Panc1 (cell line): ENCODE measurements at regions not wholly inside any gene's neighbourhood (a gene's known extent, or its start where the extent isn't known, plus 50 kb on each side); places are given as distances from the start of the nearest gene placed in this dataset.

Source experiments
- ATAC-seq: fragments of 200-7000 bp; cut with Tn5 transposase; 2 replicates; pipeline ENCODE4 v1.9.1; 2020; ENCODE audit warnings: mild to moderate bottlenecking, moderate library complexity
- BruUV-seq: library from RNA; stranded (reverse); fragments of 400-500 nt; replicated peaks from 2 replicates; lab custom pipeline; 2021; lab: Mats Ljungman, UMichigan
- CTCF ChIA-PET: fragments of 300-600 bp; sonication (Branson Sonifier 250); formaldehyde crosslinking; loops from one replicate; lab custom pipeline; 2022; ENCODE audit warnings: antibody characterized with exemption; lab: Charles Lee
- POLR2A ChIA-PET: fragments of 300-600 bp; sonication (Branson Sonifier 250); formaldehyde crosslinking; loops from one replicate; lab custom pipeline; 2022; ENCODE audit warnings: antibody characterized with exemption; lab: Charles Lee
- DNase-seq: peaks from one replicate; pipeline ENCODE4 v3.0.0-alpha.2; 2010; ENCODE audit warnings: low read depth, low spot score
- H3K27ac ChIP-seq: 2 replicates; pipeline ENCODE4 v1.5.1; 2011; ENCODE audit warnings: mild to moderate bottlenecking, low read length, inconsistent platforms
- H3K27me3 ChIP-seq: fragments of 200-500 bp; sonication (Bioruptor generic); 2 replicates; pipeline ENCODE4 v1.6.0; 2014; ENCODE audit warnings: low read length, inconsistent platforms; ENCODE audit not compliant: control insufficient read depth, insufficient read depth
- H3K36me3 ChIP-seq: fragments of 200-500 bp; sonication (Bioruptor generic); 2 replicates; pipeline ENCODE4 v1.5.1; 2014; ENCODE audit warnings: inconsistent platforms, mild to moderate bottlenecking, low read length, moderate library complexity; ENCODE audit not compliant: control insufficient read depth, insufficient read depth
- H3K4me1 ChIP-seq: 2 replicates; pipeline ENCODE4 v1.5.1; 2011; ENCODE audit warnings: inconsistent platforms, mild to moderate bottlenecking, low read length, moderate library complexity; ENCODE audit not compliant: control insufficient read depth, insufficient read depth
- H3K4me3 ChIP-seq, 2 experiments: 2 replicates each; pipeline ENCODE4 v1.5.1; 2011 to 2012; ENCODE audit warnings: low read depth in 2 of 2, low read length in 2 of 2, mild to moderate bottlenecking in 2 of 2, inconsistent platforms in 1 of 2, moderate library complexity in 1 of 2
- H3K9me3 ChIP-seq: fragments of 200-500 bp; sonication (Bioruptor generic); 2 replicates; pipeline ENCODE4 v1.5.1; 2014; ENCODE audit warnings: low read depth, mild to moderate bottlenecking, inconsistent platforms, low read length, moderate library complexity; ENCODE audit not compliant: control insufficient read depth, insufficient read depth
- CTCF ChIP-seq: fragments of 450-650 bp; IDR thresholded peaks from 2 replicates; pipeline ENCODE4 v1.5.1; 2017; ENCODE audit warnings: mild to moderate bottlenecking
- POLR2AphosphoS5 ChIP-seq: IDR thresholded peaks from 2 replicates; pipeline ENCODE4 v1.6.1; 2012; ENCODE audit warnings: mild to moderate bottlenecking, low read depth, low read length, moderate library complexity
- REST ChIP-seq, 2 experiments: IDR thresholded peaks; 2 replicates each; pipeline ENCODE4 v1.6.1; 2011 to 2012; ENCODE audit warnings: low read depth in 2 of 2, control low read depth in 1 of 2, low read length in 1 of 2, mild to moderate bottlenecking in 1 of 2, moderate library complexity in 1 of 2; ENCODE audit not compliant: insufficient read depth in 1 of 2
- SIN3A ChIP-seq: IDR thresholded peaks from 2 replicates; pipeline ENCODE4 v1.6.1; 2012; ENCODE audit warnings: low read depth, mild to moderate bottlenecking, low read length, moderate library complexity, borderline replicate concordance; ENCODE audit not compliant: insufficient read depth
- TCF7L2 ChIP-seq: IDR thresholded peaks from 2 replicates; pipeline ENCODE4 v1.6.1; 2011; ENCODE audit warnings: mild to moderate bottlenecking, low read depth, low read length, inconsistent platforms
- in situ Hi-C: cut with HindIII; loops from 2 replicates; pipeline ENCODE4 v1.10.0; 2016; ENCODE audit warnings: low sequenced_read_pairs, low pct_unique_long_range_greater_than_20kb
- intact Hi-C: fragments of 100-400 bp; cut with micrococcal nuclease; formaldehyde crosslinking; loops from one replicate; pipeline ENCODE4 v1.10.0; 2022; ENCODE audit not compliant: unreplicated experiment

- Histone ChIP-seq H3K4me1 (no peaks in the 10 kb centered on the region), H3K4me3 (no peak overlapping the region), H3K36me3 (no peaks in the 10 kb centered on the region), H3K9me3 (no peaks in the 10 kb centered on the region), H3K27me3 (no peaks in the 10 kb centered on the region), H3K27ac (no peak overlapping the region)
- in situ Hi-C loops (no loop called here), intact Hi-C loops (no loop called here)
- no peak for ATAC-seq
- DNase-seq: no peak
- POLR2A ChIA-PET: no interaction called here
- CTCF ChIA-PET: no interaction called here
- TF ChIP-seq TCF7L2 (no peak), SIN3A (no peak), CTCF (no peak), REST (IDR thresholded peaks at IDR 0.05; ENCODE audit: insufficient read depth in 1 of 2, low read depth in 2 of 2, low read length in 1 of 2) (no peak), POLR2AphosphoS5 (no peak)
- no TSS peak for BruUV-seq
Measured at GRCh38 chr2:128396500-128396891, 77.8 kb upstream of the HS6ST1 start.

GRCh38 chr2:128396946-128397345 lies 78.3 kb upstream of the HS6ST1 start:
- Histone ChIP-seq H3K27me3 (no peaks in the 10 kb centered on the region), H3K4me3 (no peak overlapping the region), H3K4me1 (no peaks in the 10 kb centered on the region), H3K36me3 (no peaks in the 10 kb centered on the region), H3K27ac (no peak overlapping the region), H3K9me3 (no peaks in the 10 kb centered on the region)
- BruUV-seq: no TSS peak
- DNase-seq (no peak), ATAC-seq (no peak)
- ChIA-PET CTCF (no interaction called here), POLR2A (interaction anchor here (0.7 kb wide), 1 partner anchor 83 kb away, joined by 5 read pairs; no protein-coding TSS in a partner anchor)
- intact Hi-C loops (no loop called here), in situ Hi-C loops (no loop called here)
- TF ChIP-seq TCF7L2 (no peak), CTCF (no peak), POLR2AphosphoS5 (no peak), SIN3A (no peak), REST (IDR thresholded peaks at IDR 0.05; ENCODE audit: insufficient read depth in 1 of 2, low read depth in 2 of 2, low read length in 1 of 2) (no peak)
